NCI-H2196 treated with DMSO at 0.1 percent for 48 hours (cell line): ENCODE measurements at regions not wholly inside any gene's neighbourhood (a gene's known extent, or its start where the extent isn't known, plus 50 kb on each side); places are given as distances from the start of the nearest gene placed in this dataset.

Experiments used
- DNase-seq: peaks from one replicate; lab custom pipeline; 2025; ENCODE audit not compliant: unreplicated experiment; lab: John Stamatoyannopoulos, UW

DNA sequence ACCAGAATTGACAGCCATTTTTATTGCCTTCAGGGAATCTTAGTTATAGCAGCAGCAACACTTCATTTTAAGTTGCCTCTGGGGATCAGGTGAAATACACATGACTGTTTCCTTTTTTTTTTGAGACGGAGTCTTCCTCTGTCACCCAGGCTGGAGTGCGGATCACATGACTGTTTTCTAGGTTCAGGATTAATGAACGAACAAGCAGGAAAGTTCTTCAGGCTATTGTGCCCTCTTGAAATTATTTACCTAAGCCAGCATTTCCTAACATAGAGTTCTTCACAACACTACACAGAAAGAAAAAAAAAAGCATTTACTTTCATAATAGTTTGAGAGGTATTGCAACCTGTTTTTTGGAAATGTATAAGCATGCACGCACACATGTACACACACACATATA lies 2032.8 kb downstream of the PCDH7 start:
- DNase-seq, result no peak

- DNase-seq, result no peak
Measured at GRCh38 chr4:32768664-32769389, 2048.7 kb downstream of the PCDH7 start.

DNA sequence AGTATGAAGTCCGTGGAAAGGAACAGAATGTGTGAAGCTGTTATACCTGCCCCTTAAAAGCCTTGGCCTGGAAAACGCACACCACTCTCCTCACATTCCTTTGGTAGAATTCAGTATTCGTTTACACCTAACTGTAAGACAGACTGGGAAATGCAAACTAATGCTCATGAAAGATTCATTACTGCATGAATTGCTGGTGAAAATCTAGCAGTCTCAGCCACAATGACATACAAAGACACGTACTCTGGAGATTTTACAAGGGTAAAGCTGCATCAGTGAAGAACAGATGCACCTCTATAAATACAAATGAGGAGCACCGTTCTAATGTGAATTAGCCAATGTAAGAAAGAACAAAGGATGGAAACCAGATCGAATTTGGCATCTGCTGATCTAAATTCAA lies 2051.3 kb downstream of the PCDH7 start:
- DNase-seq, result no peak

DNA sequence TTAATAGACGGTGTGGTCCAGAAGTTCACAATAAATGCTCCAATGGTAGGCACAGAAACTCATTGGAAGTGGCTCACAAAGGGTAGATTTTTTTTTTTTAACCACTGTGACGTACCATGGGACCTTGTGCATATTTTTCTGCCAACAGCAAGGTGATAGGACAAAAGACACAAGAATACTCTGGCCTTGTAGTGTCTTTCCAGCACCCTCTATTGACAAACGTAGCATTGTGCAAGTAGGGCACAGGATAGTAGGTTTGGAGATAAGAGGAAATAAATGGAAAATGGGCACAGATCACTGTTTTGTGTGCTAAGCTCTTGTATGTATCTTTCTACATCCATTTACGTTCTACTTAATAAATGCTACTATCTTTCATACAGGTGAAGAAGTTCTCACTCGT lies 2054.9 kb downstream of the PCDH7 start:
- DNase-seq, result no peak

DNA sequence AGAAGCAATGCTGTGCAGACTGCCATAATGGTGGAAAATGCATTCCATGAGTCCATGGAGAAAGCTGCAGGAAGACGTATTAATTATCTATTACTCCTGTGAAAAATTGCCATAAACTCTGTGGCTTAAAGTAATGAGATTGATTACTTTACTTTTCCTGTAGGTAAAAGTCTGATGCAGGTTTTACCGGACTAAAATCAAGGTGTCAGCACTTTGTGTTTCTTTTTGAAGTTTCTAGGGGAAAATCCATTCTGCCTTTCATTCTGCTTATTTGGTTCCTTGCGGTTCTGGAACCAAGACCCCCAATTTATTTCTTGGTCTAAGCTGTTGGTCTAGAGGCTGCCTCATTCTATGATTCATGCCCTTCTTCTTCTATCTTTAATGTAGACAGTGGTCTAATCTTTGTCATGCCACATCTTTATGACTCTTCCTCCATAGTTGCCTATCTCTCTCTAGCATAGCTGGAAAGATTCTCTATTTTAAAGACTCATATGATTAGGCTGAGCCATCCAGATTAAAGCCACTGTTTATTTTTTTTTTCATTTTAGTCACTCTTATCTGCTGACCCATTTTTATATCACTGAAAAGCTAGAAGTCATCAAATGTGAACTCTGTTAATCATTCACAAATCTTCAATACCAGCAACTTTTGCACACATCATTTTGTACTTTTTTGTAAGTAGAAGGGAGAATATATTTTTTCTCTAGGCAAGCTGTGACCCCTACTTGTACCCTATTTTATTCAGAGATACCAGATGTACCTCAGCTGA lies 2056.4 kb downstream of the PCDH7 start:
- no peak for DNase-seq

GRCh38 chr4:32778025-32778424 lies 2057.9 kb downstream of the PCDH7 start:
- DNase-seq, result no peak

- no peak for DNase-seq
Measured at GRCh38 chr4:32778938-32779337, 2058.8 kb downstream of the PCDH7 start.

GRCh38 chr4:32789026-32789608 lies 2068.9 kb downstream of the PCDH7 start:
- no peak for DNase-seq

GRCh38 chr4:32790803-32791202 lies 2070.6 kb downstream of the PCDH7 start:
- no peak for DNase-seq

DNA sequence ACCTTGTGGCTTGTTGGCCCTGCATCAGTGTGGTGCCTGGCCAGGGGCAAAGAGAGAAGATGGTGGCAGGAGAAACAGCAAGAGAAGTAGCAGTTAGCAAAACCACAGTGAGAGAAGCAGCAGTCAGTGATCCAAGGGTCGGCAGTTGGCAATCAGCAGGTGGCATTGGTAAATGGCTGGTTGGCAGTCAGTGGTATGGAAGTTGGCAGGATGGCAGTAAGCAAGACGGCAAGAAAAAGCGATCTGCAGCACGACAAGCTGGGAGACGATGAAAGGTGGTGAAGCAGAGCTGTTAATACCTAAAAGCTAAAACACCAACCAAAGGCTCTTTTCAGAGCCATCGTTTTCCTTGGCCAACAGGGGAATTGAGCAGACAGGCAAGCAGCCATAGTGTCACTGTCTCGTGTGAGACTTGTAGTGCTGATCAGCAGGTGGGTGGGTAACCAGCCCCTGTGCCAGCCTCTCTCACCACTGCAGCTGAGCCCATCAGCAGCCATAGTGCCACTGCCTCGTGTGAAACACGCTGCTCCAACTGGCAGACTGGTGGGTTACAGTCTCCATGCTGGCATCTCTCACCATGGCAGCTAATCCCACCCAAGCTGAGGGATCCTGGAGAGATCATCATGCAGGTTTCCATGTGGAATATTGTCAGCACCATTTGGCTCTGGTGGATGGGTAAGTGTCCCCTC lies 2078.4 kb downstream of the PCDH7 start:
- no peak for DNase-seq

- DNase-seq, result no peak
Measured at GRCh38 chr4:32824336-32824735, 2104.2 kb downstream of the PCDH7 start.

DNA sequence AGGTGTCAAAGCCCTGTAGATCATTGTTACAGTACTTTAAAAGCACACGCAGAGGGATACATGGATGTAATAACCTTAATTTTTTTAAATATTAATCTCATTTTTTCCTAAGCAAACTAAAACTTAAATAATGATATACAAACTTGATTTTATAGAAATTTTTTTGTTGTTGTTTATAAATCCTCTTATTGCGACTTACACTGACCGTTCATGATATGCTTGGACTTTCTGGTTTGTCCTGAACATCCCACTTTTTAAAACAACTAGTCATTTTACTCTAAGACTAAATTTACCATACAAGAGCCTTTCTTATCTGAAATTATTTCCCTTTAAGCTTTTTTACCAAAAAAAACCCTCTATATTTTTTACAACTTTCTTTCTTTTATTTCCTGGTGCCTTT lies 2106.0 kb downstream of the PCDH7 start:
- DNase-seq, result no peak

GRCh38 chr4:32830160-32830559 lies 2110.0 kb downstream of the PCDH7 start:
- no peak for DNase-seq

- DNase-seq, result no peak
Measured at GRCh38 chr4:32831104-32831503, 2110.9 kb downstream of the PCDH7 start.

GRCh38 chr4:32840461-32841189 lies 2120.5 kb downstream of the PCDH7 start:
- DNase-seq, result no peak

- no peak for DNase-seq
Measured at GRCh38 chr4:32841217-32841616, 2121.0 kb downstream of the PCDH7 start.

DNA sequence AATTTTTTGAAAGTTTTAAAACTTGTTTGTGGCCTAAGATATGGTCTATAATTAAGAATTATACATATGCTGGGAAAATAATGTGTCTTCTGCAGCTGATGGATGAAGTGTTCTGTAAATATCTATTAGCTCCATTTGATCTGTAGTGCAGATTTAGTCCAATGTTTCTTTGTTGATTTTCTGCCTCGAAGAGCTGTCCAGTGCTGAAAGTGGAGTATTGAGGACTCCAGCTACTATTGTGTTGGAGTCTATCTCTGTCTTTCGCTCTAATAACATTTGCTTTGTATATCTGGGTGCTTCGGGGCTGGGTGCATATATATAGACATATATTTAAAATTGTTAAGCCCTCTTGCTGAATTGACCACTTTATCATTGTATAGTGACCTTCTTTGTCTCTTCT lies 2127.3 kb downstream of the PCDH7 start:
- no peak for DNase-seq

GRCh38 chr4:32855622-32856021 lies 2135.5 kb downstream of the PCDH7 start:
- DNase-seq, result no peak

DNA sequence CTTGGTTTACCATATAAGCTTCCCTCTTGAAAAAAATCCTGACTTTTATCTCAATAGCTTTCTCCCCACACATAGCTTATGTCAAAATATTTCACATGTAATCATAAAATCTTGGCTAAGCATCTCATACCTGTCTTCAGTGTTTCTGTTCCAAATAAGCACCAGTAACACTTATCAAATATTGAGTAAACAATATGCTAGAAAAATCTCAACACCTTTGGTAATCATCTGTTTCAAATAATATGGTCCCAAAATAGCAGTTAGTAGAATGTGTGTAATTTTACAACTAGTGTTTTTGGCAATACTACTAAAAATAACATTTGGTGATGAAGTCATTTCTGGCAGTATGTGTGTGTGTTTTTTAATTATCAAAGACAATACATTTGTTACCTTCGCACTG lies 2138.2 kb downstream of the PCDH7 start:
- no peak for DNase-seq

DNA sequence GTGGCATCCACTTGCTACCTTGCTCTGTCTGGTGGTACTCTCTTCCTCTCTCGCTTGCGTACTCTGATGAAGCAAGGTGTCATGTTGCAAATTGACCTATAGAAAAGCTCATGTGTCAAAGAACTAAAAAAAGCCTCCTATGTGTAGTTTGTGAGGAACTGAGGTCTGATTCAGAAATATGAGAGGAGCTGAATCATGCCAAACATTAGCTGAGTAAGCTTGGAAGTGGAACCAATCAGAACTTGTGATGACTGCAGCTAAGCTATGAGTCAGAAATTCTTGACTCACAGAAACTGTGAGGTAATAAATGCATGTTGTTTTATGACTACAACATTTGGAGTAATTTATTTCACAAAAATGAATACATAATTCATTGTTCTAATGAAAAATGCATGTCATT lies 2138.8 kb downstream of the PCDH7 start:
- DNase-seq, result no peak

- DNase-seq, result no peak
Measured at GRCh38 chr4:32864713-32865351, 2144.7 kb downstream of the PCDH7 start.
